C4-2B (cell line): ENCODE measurements at regions not wholly inside any gene's neighbourhood (a gene's known extent, or its start where the extent isn't known, plus 50 kb on each side); places are given as distances from the start of the nearest gene placed in this dataset.

ENCODE experiments used
- H3K27ac ChIP-seq: fragments of 450-650 bp; 2 replicates; pipeline ENCODE4 v1.5.1; 2017
- ZFX ChIP-seq: fragments of 450-650 bp; IDR thresholded peaks from 2 replicates; pipeline ENCODE4 v1.6.1; 2017
- TF ChIP-seq, protein P1 (sequence below): fragments of 450-650 bp; conservative IDR thresholded peaks from 2 replicates; pipeline ENCODE4 v1.5.1; 2017; ENCODE audit warnings: mild to moderate bottlenecking

GRCh38 chr11:13868710-13869397 is 93.7 kb upstream of the SPON1 start:
- TF ChIP-seq, protein P1, sequence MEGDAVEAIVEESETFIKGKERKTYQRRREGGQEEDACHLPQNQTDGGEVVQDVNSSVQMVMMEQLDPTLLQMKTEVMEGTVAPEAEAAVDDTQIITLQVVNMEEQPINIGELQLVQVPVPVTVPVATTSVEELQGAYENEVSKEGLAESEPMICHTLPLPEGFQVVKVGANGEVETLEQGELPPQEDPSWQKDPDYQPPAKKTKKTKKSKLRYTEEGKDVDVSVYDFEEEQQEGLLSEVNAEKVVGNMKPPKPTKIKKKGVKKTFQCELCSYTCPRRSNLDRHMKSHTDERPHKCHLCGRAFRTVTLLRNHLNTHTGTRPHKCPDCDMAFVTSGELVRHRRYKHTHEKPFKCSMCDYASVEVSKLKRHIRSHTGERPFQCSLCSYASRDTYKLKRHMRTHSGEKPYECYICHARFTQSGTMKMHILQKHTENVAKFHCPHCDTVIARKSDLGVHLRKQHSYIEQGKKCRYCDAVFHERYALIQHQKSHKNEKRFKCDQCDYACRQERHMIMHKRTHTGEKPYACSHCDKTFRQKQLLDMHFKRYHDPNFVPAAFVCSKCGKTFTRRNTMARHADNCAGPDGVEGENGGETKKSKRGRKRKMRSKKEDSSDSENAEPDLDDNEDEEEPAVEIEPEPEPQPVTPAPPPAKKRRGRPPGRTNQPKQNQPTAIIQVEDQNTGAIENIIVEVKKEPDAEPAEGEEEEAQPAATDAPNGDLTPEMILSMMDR, result no peak
- TF ChIP-seq ZFX, result no peak
- no peak overlapping the region for H3K27ac ChIP-seq

DNA sequence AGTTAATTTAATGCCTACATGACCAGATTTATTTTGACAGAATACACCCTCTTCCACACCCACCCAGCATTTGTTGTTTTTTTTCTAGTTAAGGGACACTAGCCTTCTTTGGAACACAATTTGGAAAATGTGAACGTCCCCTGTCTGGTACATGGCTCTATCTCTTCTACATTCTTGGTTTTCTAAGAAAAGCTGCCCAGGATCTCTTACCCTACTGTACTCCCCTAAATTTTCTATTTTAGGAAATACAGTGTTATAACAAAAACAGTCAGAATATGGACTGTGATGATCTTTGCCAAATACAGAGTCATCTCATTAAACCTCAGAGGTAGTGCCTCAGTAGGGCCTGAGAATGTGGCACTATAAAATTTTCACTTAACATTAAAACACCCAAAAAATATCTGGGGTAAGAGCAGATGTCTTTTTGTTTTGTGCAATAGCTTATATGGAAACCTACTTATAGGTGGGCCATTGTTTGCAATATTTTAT is 93.1 kb upstream of the SPON1 start:
- H3K27ac ChIP-seq, result no peak overlapping the region
- TF ChIP-seq, protein P1, result no peak
- TF ChIP-seq ZFX, result no peak

- TF ChIP-seq, protein P1, result no peak
- TF ChIP-seq ZFX, result no peak
These were observed 87.9 kb upstream of the SPON1 start for GRCh38 chr11:13874597-13874996.

DNA sequence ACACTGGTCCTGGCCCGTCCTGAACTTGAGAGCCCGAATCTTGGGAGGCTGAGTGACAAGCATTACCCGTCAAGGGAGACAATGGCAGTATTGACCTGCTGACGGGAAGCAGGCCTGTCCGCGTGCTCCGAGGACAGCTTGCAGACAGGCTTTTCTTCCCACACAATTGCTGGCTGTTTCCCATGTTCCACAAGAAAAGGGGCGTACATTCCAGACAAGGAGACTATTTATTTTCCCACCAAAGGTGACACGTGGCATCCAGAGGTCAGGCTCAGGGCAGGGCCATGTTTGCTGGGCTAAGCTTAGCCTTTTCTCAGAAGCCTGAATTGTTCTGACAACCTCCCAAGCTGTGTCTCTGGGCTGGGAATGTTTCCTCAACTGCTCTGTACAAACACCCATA is 86.9 kb upstream of the SPON1 start:
- no peak for TF ChIP-seq ZFX
- TF ChIP-seq, protein P1, result no peak
- H3K27ac ChIP-seq, result no peak overlapping the region

More at GRCh38 chr11:13874597-13874996, 87.9 kb upstream of the SPON1 start:
- H3K27ac ChIP-seq, result no peak overlapping the region

DNA sequence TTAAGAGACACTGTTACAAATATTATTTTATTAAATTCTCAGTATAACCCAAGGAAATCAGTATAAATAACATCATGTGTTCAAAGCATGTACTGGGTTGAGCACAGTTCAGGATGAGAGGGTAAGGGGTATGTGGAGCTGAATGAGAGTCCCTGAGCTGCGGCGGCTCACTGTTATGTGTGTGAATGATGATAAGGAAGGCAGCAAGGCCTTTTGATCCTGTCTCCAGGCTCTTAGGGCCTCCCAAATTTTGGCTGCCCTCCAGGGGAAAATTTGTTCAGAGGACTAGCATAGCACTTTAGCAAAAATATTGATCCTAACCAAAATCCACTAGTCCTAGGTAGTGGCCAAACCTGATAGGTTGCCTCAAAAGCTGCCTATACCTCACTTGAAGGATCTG is 86.1 kb upstream of the SPON1 start:
- no peak for TF ChIP-seq ZFX
- TF ChIP-seq, protein P1, result no peak
- H3K27ac ChIP-seq, result no peak overlapping the region

DNA sequence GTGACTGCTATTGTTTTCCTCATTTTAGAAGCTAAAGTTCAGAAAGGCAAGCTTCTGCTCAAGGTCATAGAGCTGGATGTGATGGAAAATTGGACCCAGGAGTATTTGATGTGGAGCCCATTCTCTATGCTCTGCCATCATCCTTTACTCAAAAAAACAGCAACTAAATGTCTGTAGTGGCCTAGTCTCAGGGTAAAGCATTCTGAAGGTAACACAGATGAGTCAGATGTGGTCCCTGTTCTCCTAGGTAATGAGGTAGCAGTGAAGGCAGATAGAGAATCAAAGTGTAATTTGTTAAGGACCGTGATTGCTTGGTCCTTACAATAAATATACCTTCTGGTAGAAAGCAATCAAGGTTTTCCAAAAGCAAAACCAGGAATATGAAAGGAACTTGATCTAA is 84.4 kb upstream of the SPON1 start:
- TF ChIP-seq, protein P1, result no peak
- no peak for TF ChIP-seq ZFX
- no peak overlapping the region for H3K27ac ChIP-seq

- TF ChIP-seq, protein P1, result no peak
- no peak for TF ChIP-seq ZFX
These were observed 81.9 kb upstream of the SPON1 start for GRCh38 chr11:13880634-13881033.

More at GRCh38 chr11:13880634-13881033, 81.9 kb upstream of the SPON1 start:
- H3K27ac ChIP-seq, result no peak overlapping the region
